Activated CD4-positive, alpha-beta T cell treated with anti-CD3 and anti-CD28 coated beads, Interleukin-2, Interleukin-4, amounts not matched to agents 100 ng/mL and 50 ng/mL, durations not matched to agents 16 hours and 8 hours (primary cell): ENCODE measurements at regions not wholly inside any gene's neighbourhood (a gene's known extent, or its start where the extent isn't known, plus 50 kb on each side); places are given as distances from the start of the nearest gene placed in this dataset.
"Not testable (repeated sequence)": the region's sequence is repeated elsewhere in the genome, so short reads cannot be mapped to it uniquely, and the experiment has no call there.

Experiments used
- DNase-seq: peaks from one replicate; pipeline ENCODE4 v3.0.0-alpha.2; 2020; ENCODE audit warnings: low spot score

- no peak for DNase-seq
Observed at GRCh38 chr3:33956776-33957175, 158.3 kb downstream of the PDCD6IP start.

DNA sequence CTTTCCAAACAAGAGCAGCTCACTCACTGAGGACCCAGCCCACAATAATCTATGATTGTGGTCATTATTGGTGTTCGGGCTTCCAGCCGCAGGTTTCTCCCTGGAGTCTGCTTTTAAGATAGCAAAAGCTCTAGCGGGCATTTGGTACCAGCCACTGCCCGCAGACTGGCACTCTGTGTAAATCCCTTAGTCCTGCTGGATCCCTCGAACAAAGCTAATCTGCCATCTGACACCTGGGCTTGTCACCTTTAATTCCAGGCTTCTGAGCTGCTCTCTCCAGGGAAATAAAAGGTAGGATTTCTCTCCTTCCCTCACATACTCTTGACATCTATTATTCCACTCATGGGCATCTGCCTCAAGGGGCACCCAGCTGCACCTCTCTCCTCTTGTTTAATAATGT is 158.7 kb downstream of the PDCD6IP start:
- no peak for DNase-seq

DNA sequence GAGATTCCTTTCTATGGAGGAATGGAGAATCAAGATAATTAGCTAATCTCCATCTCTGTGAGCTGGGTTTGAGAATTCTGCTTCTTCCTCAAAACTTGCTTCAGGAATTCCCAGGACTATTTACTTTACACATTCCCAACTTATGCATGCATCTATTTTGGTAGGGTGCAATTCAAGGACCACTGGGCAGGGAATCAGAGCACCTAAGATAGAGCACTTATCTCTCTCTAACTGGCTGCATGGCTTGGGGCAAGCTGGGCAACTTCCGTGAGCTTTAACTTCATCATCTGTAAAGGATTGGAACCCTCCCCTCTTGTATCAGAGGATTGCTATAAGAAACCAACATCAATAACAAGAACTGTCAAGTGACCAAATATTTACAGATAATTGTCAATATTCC is 160.2 kb downstream of the PDCD6IP start:
- no peak for DNase-seq

DNA sequence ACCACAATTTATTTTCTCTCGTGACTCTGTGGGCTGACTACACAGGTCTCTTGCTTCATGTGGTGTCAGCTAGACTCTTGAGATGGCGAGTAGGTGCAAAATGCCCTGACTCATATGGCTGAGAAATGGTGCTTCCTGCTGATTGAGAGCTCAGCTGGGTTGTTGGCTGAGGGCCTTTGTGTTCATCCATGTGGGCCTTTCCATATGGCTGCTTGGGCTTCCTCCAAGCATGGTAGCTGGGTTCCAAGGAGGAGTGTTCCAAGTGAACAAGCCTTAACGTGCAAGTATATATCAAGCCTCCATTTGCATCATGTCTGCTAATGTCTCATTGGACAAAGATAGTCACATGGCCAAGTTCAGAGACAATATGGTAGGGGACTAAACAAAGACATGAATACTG is 164.0 kb downstream of the PDCD6IP start:
- DNase-seq, result no peak

DNA sequence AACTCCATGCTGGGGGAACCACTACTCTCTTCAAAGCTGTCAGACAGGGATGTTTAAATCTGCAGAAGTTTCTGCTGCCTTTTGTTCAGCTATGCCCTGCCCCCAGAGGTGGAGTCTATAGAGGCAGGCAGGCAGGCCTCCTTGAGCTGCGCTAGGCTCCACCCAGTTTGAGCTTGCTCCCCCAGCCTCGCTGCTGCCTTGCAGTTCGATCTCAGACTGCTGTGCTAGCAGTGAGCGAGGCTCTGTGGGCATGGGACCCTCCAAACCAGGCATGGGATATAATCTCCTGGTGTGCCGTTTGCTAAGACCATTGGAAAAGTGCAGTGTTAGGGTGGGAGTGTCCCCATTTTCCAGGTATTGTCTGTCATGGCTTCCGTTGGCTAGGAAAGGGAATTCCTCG is 171.8 kb downstream of the PDCD6IP start:
- DNase-seq, result not testable (repeated sequence)

DNA sequence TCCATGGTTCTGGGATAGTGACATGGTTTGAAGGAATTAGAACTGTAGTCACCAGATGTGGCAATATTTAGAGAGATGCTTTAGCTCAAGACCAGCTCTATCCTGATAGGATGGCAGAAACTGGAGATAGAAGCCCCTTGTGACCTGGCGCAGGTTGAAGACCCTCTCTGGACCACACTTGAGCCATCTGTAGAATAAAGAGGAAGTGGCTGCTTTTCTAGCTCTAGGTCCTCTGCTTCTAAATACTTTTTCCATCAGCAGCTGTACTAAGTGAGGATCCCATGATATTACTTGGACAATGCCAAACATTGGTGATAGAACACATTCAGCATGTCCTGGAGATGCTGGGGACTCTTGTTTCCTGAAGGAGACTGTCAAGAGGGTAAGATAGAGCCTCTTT is 172.6 kb downstream of the PDCD6IP start:
- no peak for DNase-seq

- no peak for DNase-seq
Observed at GRCh38 chr3:33975463-33975862, 177.0 kb downstream of the PDCD6IP start.

DNA sequence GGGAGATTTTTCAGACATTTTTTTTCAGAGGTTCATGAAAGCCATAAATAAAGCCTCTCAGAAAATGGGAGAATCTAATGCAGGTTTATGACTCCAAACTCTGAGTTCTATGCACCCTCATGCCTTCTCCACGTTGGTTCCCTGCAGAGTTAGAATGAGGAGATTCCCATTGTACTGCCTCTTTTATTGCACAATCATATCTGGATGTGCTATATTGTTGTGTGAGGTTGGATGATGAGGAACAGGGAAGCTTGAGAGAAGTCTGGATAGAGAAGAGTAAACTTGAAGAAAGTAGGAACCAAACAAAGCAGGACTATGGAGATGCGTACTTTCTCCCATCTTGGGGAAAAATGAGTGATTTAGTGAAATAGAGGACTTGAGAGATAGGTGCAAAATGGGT is 178.8 kb downstream of the PDCD6IP start:
- no peak for DNase-seq

- no peak for DNase-seq
Observed at GRCh38 chr3:33980252-33980651, 181.8 kb downstream of the PDCD6IP start.

- DNase-seq, result no peak
Observed at GRCh38 chr3:33982269-33982798, 183.9 kb downstream of the PDCD6IP start.

- DNase-seq, result not testable (repeated sequence)
Observed at GRCh38 chr3:33982949-33983348, 184.5 kb downstream of the PDCD6IP start.

GRCh38 chr3:33989229-33989628 is 190.8 kb downstream of the PDCD6IP start:
- DNase-seq, result no peak

GRCh38 chr3:33991673-33992072 is 193.2 kb downstream of the PDCD6IP start:
- DNase-seq, result no peak

- DNase-seq, result no peak
Observed at GRCh38 chr3:33993631-33994030, 195.2 kb downstream of the PDCD6IP start.

- no peak for DNase-seq
Observed at GRCh38 chr3:33994568-33994967, 196.1 kb downstream of the PDCD6IP start.

DNA sequence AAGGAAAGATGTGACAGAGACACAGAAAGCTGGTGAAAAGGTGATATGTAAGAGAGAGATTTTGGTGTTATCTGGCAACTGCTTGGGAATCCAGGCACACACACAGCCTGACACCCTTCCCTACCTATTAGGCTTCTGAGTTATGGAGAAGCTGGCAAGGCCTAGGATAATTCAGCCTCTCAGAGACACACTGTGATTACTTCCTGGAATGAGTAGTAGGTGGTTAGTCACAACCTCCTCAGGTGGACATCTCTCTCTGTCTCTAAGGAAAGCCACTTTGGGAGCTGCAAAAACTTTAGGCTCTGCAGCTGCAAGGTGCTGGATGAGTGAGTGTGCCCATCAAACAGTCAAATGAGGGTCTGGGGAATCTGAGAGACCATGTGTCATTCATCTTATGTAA is 201.9 kb downstream of the PDCD6IP start:
- no peak for DNase-seq

- no peak for DNase-seq
Observed at GRCh38 chr3:34001022-34001421, 202.6 kb downstream of the PDCD6IP start.

DNA sequence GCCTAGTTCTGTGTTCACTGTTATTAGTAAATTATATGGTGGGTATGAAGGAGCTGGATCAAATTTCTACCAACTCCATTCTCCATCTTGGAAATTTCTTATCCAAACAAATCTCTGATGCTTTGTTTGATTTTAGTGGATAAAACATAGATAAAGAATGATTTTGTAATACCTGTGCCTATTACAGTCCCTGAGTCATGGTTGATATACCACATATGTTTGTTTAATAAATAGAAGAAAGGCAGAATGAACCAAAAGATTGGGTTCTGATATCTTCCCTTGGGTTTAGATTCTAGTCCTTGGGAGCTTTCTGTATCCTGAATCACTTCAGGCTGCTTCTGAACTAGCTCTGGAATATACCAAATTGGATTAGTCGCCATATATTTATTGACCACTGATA is 203.6 kb downstream of the PDCD6IP start:
- DNase-seq, result no peak

- no peak for DNase-seq
Observed at GRCh38 chr3:34002569-34003100, 204.2 kb downstream of the PDCD6IP start.

DNA sequence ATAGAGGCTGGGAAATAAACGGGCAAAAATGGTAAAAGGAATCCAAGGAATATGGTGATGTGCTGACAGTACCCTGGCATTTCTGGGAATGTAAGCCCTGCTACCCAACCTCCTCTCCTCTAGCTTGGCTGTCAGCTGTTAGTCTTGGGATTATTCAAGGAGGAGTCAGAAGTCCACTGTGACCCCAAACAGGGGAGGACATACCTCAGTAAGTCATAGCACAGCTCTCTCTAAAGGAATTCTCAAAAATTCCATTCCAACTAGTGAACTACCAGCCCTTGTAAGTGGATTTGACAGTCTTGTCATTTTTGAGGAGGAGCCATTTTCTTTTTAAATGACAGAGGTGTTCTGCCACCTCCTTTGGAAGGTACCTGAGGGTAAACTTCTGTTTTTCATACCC is 207.5 kb downstream of the PDCD6IP start:
- DNase-seq, result no peak

- no peak for DNase-seq
Observed at GRCh38 chr3:34008191-34008590, 209.8 kb downstream of the PDCD6IP start.

- DNase-seq, result no peak
Observed at GRCh38 chr3:34008836-34009809, 210.7 kb downstream of the PDCD6IP start.
